UCSD-AML1 (cell line): ENCODE measurements at regions not wholly inside any gene's neighbourhood (a gene's known extent, or its start where the extent isn't known, plus 50 kb on each side); places are given as distances from the start of the nearest gene placed in this dataset.

Experiments
- DNase-seq: peaks from one replicate; lab custom pipeline; 2025; ENCODE audit not compliant: unreplicated experiment; lab: John Stamatoyannopoulos, UW

DNA sequence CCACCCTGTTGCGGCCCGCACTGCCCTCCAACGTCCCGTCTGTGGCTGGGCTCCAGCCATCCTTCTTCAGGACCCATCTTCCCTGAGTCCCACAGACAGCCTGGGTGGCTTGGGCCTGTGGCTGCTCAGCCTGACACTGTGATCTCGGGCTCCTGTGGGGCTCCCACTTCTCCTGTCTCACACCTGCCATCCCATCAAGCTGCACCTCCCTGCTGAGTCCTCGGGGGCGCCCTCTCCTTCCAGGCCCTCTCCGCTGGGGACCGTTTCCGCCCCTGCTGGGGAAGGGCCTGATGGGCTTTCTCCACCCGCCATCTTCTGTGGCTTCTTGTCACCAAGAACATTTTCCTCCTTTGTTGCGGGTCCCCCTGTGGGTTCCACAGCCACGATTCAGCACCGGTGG, 173.8 kb upstream of the PPP2R2D start:
- DNase-seq, result no peak

GRCh38 chr10:131727560-131727959, 173.2 kb upstream of the PPP2R2D start:
- DNase-seq, result no peak

DNA sequence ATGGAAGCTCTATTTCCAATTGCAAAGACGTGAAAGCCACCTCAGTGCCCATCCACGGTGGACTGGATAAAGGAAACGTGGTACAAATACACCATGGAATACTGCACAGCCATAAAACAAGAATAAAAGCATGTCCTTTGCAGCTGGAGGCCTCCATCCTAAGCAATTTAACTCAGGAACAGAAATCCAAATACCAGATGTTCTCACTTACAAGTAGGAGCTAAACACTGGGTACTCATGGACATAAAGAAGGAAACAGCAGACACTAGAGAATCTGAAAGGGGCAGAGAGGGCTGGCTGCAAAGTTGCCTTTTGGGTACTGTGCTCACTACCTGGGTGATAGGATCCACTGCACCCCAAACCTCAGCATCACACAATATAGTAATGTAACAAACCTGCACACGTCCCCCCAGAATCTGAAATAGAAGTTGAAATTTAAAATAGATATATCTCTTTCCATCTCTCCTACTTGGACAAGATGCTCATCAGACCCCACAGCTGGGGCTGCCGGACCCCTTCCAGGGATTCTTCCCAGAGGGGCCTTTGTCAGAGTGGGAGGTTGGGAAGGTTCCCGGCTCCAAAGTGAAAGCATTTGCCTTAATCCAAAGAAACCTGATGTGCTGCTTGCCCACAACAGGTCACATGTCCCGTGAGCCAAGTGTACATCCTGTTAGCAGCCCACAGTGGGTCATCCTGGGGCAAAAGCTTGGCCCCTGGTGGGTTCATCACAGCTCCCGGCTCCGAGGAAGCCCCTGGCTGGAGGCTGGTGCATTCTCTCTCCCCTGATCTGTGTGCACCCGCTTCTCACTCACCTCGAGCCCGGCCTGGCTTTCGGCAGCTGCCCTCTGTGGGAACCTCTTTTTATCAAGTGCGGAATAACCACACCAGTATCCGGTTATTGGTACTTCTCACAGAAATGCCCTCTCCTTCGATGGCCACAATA, 172.3 kb upstream of the PPP2R2D start:
- DNase-seq, result no peak

- DNase-seq, result no peak
Observed at GRCh38 chr10:131729361-131729760, 171.4 kb upstream of the PPP2R2D start.

GRCh38 chr10:131729938-131730660, 170.7 kb upstream of the PPP2R2D start:
- DNase-seq, result no peak

GRCh38 chr10:131730771-131731497, 169.9 kb upstream of the PPP2R2D start:
- no peak for DNase-seq

- no peak for DNase-seq
Observed at GRCh38 chr10:131731780-131732630, 168.8 kb upstream of the PPP2R2D start.

DNA sequence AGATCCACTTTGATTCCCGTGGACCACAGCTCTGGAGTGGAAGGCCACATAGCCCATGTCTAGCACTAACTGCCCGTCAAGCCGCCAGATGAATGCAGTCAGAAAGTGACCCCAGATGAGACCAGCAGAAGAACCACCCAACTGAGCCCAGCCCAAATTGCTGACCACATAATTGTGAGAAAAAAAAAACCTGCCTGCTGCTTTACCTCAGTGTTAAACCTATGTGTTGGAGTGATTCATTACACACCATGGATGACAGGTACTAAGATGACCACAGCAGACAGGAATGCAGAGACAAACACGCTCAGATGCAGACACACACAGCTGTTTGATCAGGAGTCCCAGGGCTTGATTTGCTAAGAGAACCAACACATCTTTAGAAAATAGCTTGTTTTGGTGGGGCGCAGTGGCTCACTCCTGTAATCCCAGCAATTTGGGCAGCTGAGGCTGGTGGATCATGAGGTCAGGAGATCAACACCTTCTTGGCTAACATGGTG, 168.1 kb upstream of the PPP2R2D start:
- no peak for DNase-seq

DNA sequence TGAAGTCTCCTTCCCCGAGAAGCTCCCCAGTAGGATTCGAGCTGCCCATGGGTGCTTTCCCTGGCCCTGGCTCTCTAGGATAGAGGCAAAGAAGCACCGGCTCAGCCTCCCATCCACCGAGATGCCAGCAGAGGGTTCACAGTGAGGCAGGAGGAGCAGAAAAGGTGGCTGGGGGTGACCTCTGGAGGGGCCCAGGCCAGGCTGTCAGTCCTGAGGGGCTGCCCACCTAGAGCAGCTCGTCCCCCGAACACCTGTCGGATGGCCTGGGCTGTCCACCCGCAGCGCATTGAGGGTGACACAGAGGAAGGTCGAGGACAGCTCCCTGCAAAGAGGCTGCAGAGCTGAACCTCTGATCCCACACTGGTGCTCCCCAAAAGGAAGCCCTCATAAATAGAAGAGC, 167.2 kb upstream of the PPP2R2D start:
- no peak for DNase-seq

DNA sequence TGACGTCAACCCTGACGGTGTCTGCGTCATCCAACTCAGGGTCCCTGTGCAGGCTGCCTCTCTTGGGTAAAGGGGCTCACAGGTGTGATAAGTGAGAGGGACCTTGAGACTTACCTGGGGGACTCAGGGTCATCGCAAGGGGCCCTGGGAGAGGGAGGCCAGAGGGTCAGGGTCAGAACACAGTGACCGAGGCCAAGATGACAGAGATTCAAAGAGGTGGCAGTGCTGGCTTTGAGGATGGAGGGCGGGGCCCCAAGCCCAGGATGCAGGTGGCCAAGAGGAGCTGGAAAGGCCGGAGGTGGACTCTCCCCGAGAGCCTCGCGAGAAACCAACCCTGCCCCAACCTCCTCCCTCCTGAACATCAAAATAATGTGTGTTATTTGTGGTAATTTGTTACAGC, 165.2 kb upstream of the PPP2R2D start:
- no peak for DNase-seq

- DNase-seq, result no peak
Observed at GRCh38 chr10:131736321-131736980, 164.4 kb upstream of the PPP2R2D start.

- no peak for DNase-seq
Observed at GRCh38 chr10:131737543-131738395, 163.0 kb upstream of the PPP2R2D start.

DNA sequence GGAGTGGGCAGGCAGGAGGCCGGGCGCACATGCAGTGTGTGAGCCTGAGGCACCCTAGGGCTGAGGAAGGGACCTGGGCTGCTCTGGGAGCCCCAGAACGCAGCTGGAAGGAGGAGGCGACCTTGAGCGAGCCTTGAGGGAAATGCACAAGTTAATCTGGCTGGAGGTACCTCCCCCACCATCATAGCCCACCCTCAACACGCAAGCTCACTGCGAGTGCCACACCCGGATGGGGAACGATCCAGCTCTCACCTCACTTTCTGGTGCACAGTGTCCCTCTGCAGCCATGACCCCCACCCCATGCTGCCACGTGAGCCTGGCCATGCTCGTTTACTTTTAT, 162.4 kb upstream of the PPP2R2D start:
- no peak for DNase-seq

DNA sequence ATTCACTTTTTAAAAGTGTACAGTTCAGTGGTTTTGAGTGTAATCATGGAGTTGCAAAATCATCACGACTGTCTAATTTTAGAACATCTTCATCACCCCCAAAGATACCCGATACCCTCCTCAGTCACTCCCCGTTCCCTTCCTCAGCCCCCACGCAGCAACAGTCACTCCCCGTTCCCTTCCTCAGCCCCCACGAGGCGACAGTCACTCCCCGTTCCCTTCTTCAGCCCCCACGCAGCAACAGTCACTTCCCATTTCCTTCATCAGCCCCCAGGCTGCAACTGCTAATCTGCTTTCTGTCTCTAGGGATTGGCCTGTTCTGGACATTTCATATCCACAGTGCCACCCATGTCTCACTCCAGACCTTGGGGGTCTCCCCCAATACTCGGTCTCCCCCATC, 161.6 kb upstream of the PPP2R2D start:
- no peak for DNase-seq

GRCh38 chr10:131742500-131742951, 158.3 kb upstream of the PPP2R2D start:
- no peak for DNase-seq

DNA sequence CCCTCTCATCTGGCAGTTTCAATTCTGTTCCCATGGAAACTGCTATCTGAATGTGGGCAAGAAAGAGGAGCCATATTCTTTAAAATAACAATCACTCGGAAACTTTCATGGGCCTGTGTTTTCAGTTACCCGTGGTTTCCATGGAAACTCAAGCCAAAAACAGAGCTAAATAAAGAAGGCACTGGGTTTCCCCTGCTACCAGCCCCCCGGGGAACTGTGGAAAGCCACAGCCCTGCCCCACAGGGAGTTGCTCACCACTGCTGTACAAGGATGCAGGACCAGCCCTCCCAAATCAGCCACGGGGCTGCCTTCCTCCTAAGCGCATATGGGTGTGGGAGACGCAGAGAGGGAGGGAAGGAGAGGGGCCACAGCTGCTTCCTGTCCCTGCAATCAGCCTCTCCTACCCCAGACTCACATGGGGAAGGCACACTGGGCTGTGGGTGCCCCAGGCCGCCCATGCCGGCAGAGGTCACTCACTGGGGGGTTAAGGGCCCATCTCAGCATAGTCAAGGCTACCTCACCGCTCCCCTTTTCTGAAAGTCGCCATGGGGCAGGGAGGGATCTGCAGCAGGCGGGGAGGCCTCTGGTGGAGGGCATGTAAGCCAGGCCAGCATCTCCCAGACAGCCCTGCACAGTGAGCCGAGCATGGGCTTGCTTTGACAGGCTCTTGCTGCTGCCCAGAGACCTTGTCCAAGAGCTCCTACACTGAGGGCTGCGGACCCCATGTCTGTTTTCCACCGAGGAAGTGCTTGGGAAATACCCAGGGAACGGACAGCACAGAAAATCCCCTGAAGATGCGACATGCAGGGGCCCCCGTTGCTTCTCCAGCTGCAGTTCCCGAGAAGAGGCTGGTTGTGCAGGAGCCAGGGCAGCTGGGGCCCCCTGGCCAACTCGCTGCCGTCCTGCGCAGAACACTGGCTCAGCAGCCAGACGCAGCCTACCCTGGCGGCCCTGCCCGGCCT, 157.3 kb upstream of the PPP2R2D start:
- DNase-seq, result peak; percentile 64

GRCh38 chr10:131744346-131744745, 156.5 kb upstream of the PPP2R2D start:
- no peak for DNase-seq

- no peak for DNase-seq
Observed at GRCh38 chr10:131745591-131745990, 155.2 kb upstream of the PPP2R2D start.
